Panc1 (cell line): ENCODE measurements at regions not wholly inside any gene's neighbourhood (a gene's known extent, or its start where the extent isn't known, plus 50 kb on each side); places are given as distances from the start of the nearest gene placed in this dataset.

Source experiments
- ATAC-seq: fragments of 200-7000 bp; cut with Tn5 transposase; 2 replicates; pipeline ENCODE4 v1.9.1; 2020; ENCODE audit warnings: mild to moderate bottlenecking, moderate library complexity
- BruUV-seq: library from RNA; stranded (reverse); fragments of 400-500 nt; replicated peaks from 2 replicates; lab custom pipeline; 2021; lab: Mats Ljungman, UMichigan
- CTCF ChIA-PET: fragments of 300-600 bp; sonication (Branson Sonifier 250); formaldehyde crosslinking; loops from one replicate; lab custom pipeline; 2022; ENCODE audit warnings: antibody characterized with exemption; lab: Charles Lee
- POLR2A ChIA-PET: fragments of 300-600 bp; sonication (Branson Sonifier 250); formaldehyde crosslinking; loops from one replicate; lab custom pipeline; 2022; ENCODE audit warnings: antibody characterized with exemption; lab: Charles Lee
- DNase-seq: peaks from one replicate; pipeline ENCODE4 v3.0.0-alpha.2; 2010; ENCODE audit warnings: low read depth, low spot score
- H3K27ac ChIP-seq: 2 replicates; pipeline ENCODE4 v1.5.1; 2011; ENCODE audit warnings: mild to moderate bottlenecking, low read length, inconsistent platforms
- H3K27me3 ChIP-seq: fragments of 200-500 bp; sonication (Bioruptor generic); 2 replicates; pipeline ENCODE4 v1.6.0; 2014; ENCODE audit warnings: low read length, inconsistent platforms; ENCODE audit not compliant: control insufficient read depth, insufficient read depth
- H3K36me3 ChIP-seq: fragments of 200-500 bp; sonication (Bioruptor generic); 2 replicates; pipeline ENCODE4 v1.5.1; 2014; ENCODE audit warnings: inconsistent platforms, mild to moderate bottlenecking, low read length, moderate library complexity; ENCODE audit not compliant: control insufficient read depth, insufficient read depth
- H3K4me1 ChIP-seq: 2 replicates; pipeline ENCODE4 v1.5.1; 2011; ENCODE audit warnings: inconsistent platforms, mild to moderate bottlenecking, low read length, moderate library complexity; ENCODE audit not compliant: control insufficient read depth, insufficient read depth
- H3K4me3 ChIP-seq, 2 experiments: 2 replicates each; pipeline ENCODE4 v1.5.1; 2011 to 2012; ENCODE audit warnings: low read depth in 2 of 2, low read length in 2 of 2, mild to moderate bottlenecking in 2 of 2, inconsistent platforms in 1 of 2, moderate library complexity in 1 of 2
- H3K9me3 ChIP-seq: fragments of 200-500 bp; sonication (Bioruptor generic); 2 replicates; pipeline ENCODE4 v1.5.1; 2014; ENCODE audit warnings: low read depth, mild to moderate bottlenecking, inconsistent platforms, low read length, moderate library complexity; ENCODE audit not compliant: control insufficient read depth, insufficient read depth
- CTCF ChIP-seq: fragments of 450-650 bp; IDR thresholded peaks from 2 replicates; pipeline ENCODE4 v1.5.1; 2017; ENCODE audit warnings: mild to moderate bottlenecking
- POLR2AphosphoS5 ChIP-seq: IDR thresholded peaks from 2 replicates; pipeline ENCODE4 v1.6.1; 2012; ENCODE audit warnings: mild to moderate bottlenecking, low read depth, low read length, moderate library complexity
- REST ChIP-seq, 2 experiments: IDR thresholded peaks; 2 replicates each; pipeline ENCODE4 v1.6.1; 2011 to 2012; ENCODE audit warnings: low read depth in 2 of 2, control low read depth in 1 of 2, low read length in 1 of 2, mild to moderate bottlenecking in 1 of 2, moderate library complexity in 1 of 2; ENCODE audit not compliant: insufficient read depth in 1 of 2
- SIN3A ChIP-seq: IDR thresholded peaks from 2 replicates; pipeline ENCODE4 v1.6.1; 2012; ENCODE audit warnings: low read depth, mild to moderate bottlenecking, low read length, moderate library complexity, borderline replicate concordance; ENCODE audit not compliant: insufficient read depth
- TCF7L2 ChIP-seq: IDR thresholded peaks from 2 replicates; pipeline ENCODE4 v1.6.1; 2011; ENCODE audit warnings: mild to moderate bottlenecking, low read depth, low read length, inconsistent platforms
- in situ Hi-C: cut with HindIII; loops from 2 replicates; pipeline ENCODE4 v1.10.0; 2016; ENCODE audit warnings: low sequenced_read_pairs, low pct_unique_long_range_greater_than_20kb
- intact Hi-C: fragments of 100-400 bp; cut with micrococcal nuclease; formaldehyde crosslinking; loops from one replicate; pipeline ENCODE4 v1.10.0; 2022; ENCODE audit not compliant: unreplicated experiment

GRCh38 chr3:101936419-101937356, 87.4 kb downstream of the NFKBIZ start:
- in situ Hi-C loops: no loop called here
- CTCF ChIA-PET: no interaction called here
- ATAC-seq: no peak
- POLR2A ChIA-PET: interaction anchor here (0.6 to 0.7 kb wide), 2 partner anchors 76 to 227 kb away, joined by 3 to 4 read pairs; no protein-coding TSS in a partner anchor
- H3K27ac ChIP-seq: no peak overlapping the region
- no peaks in the 10 kb centered on the region for H3K9me3 ChIP-seq
- no peaks in the 10 kb centered on the region for H3K4me1 ChIP-seq
- TF ChIP-seq CTCF: no peak
- no peak for TF ChIP-seq TCF7L2
- TF ChIP-seq POLR2AphosphoS5: no peak
- TF ChIP-seq REST (IDR thresholded peaks at IDR 0.05; ENCODE audit: insufficient read depth in 1 of 2, low read depth in 2 of 2, low read length in 1 of 2): no peak
- no peak for TF ChIP-seq SIN3A
- no peak overlapping the region for H3K4me3 ChIP-seq
- no peak for DNase-seq
- intact Hi-C loops: no loop called here
- no peaks in the 10 kb centered on the region for H3K36me3 ChIP-seq
- BruUV-seq: no TSS peak
- no peaks in the 10 kb centered on the region for H3K27me3 ChIP-seq

GRCh38 chr3:101938262-101938847, 89.0 kb downstream of the NFKBIZ start:
- H3K27ac ChIP-seq: no peak overlapping the region

More at GRCh38 chr3:101938262-101938847, 89.0 kb downstream of the NFKBIZ start:
- POLR2A ChIA-PET: interaction anchor here (0.6 kb wide), 1 partner anchor 318 kb away, joined by 3 read pairs; no protein-coding TSS in a partner anchor
- Histone ChIP-seq H3K4me1 (no peaks in the 10 kb centered on the region), H3K9me3 (no peaks in the 10 kb centered on the region), H3K36me3 (no peaks in the 10 kb centered on the region), H3K27me3 (no peaks in the 10 kb centered on the region), H3K4me3 (no peak overlapping the region)
- CTCF ChIA-PET: no interaction called here
- DNase-seq (no peak), ATAC-seq (no peak)
- in situ Hi-C loops: no loop called here
- TF ChIP-seq TCF7L2 (no peak), POLR2AphosphoS5 (no peak), REST (IDR thresholded peaks at IDR 0.05; ENCODE audit: insufficient read depth in 1 of 2, low read depth in 2 of 2, low read length in 1 of 2) (no peak), CTCF (no peak), SIN3A (no peak)
- BruUV-seq: no TSS peak
- intact Hi-C loops: no loop called here
